ENCODE measurements at regions not wholly inside any gene's neighbourhood (a gene's known extent, or its start where the extent isn't known, plus 50 kb on each side); places are given as distances from the start of the nearest gene placed in this dataset.

GRCh38 chr15:91688811-91689210 lies 164.7 kb upstream of the SLCO3A1 start:
- no peak overlapping the region for H3K4me2 ChIP-seq (ENCODE audit: control insufficient read depth, extremely low read depth, insufficient read depth, low read depth, low read length)
- no peak for FAIRE-seq
- TF ChIP-seq EZH2 (IDR thresholded peaks at IDR 0.05; ENCODE audit: low read length), result no peak
- TF ChIP-seq, protein P1, sequence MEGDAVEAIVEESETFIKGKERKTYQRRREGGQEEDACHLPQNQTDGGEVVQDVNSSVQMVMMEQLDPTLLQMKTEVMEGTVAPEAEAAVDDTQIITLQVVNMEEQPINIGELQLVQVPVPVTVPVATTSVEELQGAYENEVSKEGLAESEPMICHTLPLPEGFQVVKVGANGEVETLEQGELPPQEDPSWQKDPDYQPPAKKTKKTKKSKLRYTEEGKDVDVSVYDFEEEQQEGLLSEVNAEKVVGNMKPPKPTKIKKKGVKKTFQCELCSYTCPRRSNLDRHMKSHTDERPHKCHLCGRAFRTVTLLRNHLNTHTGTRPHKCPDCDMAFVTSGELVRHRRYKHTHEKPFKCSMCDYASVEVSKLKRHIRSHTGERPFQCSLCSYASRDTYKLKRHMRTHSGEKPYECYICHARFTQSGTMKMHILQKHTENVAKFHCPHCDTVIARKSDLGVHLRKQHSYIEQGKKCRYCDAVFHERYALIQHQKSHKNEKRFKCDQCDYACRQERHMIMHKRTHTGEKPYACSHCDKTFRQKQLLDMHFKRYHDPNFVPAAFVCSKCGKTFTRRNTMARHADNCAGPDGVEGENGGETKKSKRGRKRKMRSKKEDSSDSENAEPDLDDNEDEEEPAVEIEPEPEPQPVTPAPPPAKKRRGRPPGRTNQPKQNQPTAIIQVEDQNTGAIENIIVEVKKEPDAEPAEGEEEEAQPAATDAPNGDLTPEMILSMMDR (optimal IDR thresholded peaks at IDR 0.05 in 1 of 3, IDR thresholded peaks at IDR 0.05 in 1 of 3, conservative IDR thresholded peaks at IDR 0.05 in 1 of 3; ENCODE audit: extremely low read depth in 1 of 3, insufficient read depth in 2 of 3, low read length in 3 of 3), result no peak

GRCh38 chr15:91689377-91689776 lies 164.1 kb upstream of the SLCO3A1 start:
- dilution Hi-C loops (cut with MboI; ENCODE audit: extremely low pct_ligation_motif_present, low sequenced_read_pairs), result no loop called here
- DNase-seq (ENCODE audit: low read depth, low spot score) (no peak), FAIRE-seq (no peak)
- Histone ChIP-seq H3K4me2 (ENCODE audit: control insufficient read depth, extremely low read depth, insufficient read depth, low read depth, low read length) (no peak overlapping the region), H3K9me3 (ENCODE audit: control insufficient read depth, low read depth, low read length) (no peaks in the 10 kb centered on the region), H3K4me3 (ENCODE audit: control insufficient read depth in 2 of 3, extremely low read depth in 1 of 3, insufficient read depth in 2 of 3, low read depth in 1 of 3, low read length in 3 of 3) (no peak overlapping the region), H3K79me2 (ENCODE audit: control insufficient read depth, insufficient read depth, low read length) (no peaks in the 10 kb centered on the region), H3K4me1 (ENCODE audit: control insufficient read depth, extremely low read depth, insufficient read depth, low read length) (peaks cover 3% of the 10 kb centered on the region), H4K20me1 (ENCODE audit: control insufficient read depth, extremely low read depth, insufficient read depth, low read length) (no peaks in the 10 kb centered on the region), H3K36me3 (ENCODE audit: control insufficient read depth in 2 of 2, extremely low read depth in 1 of 2, insufficient read depth in 2 of 2, low read length in 2 of 2) (no peaks in the 10 kb centered on the region), H3K9me1 (ENCODE audit: control insufficient read depth, extremely low read depth, insufficient read depth, low read length) (no peaks in the 10 kb centered on the region), H3K27ac (ENCODE audit: control insufficient read depth, insufficient read depth, low read length) (no peak overlapping the region), H3K27me3 (ENCODE audit: control insufficient read depth, extremely low read depth, insufficient read depth, low read length) (peaks cover under 1% of the 10 kb centered on the region), H3K9ac (ENCODE audit: control insufficient read depth, extremely low read depth, insufficient read depth, low read length) (no peak overlapping the region), H2AFZ (ENCODE audit: control insufficient read depth, low read length) (no peak overlapping the region)
- TF ChIP-seq, protein P1 (optimal IDR thresholded peaks at IDR 0.05 in 1 of 3, IDR thresholded peaks at IDR 0.05 in 1 of 3, conservative IDR thresholded peaks at IDR 0.05 in 1 of 3; ENCODE audit: extremely low read depth in 1 of 3, insufficient read depth in 2 of 3, low read length in 3 of 3), result no peak
- TF ChIP-seq EZH2 (IDR thresholded peaks at IDR 0.05; ENCODE audit: low read length), result no peak

More at GRCh38 chr15:91688811-91689210, 164.7 kb upstream of the SLCO3A1 start:
- H3K36me3 ChIP-seq (ENCODE audit: control insufficient read depth in 2 of 2, extremely low read depth in 1 of 2, insufficient read depth in 2 of 2, low read length in 2 of 2), result no peaks in the 10 kb centered on the region
- no peak overlapping the region for H3K4me3 ChIP-seq (ENCODE audit: control insufficient read depth in 2 of 3, extremely low read depth in 1 of 3, insufficient read depth in 2 of 3, low read depth in 1 of 3, low read length in 3 of 3)
- dilution Hi-C loops (cut with MboI; ENCODE audit: extremely low pct_ligation_motif_present, low sequenced_read_pairs), result no loop called here
- no peaks in the 10 kb centered on the region for H3K9me1 ChIP-seq (ENCODE audit: control insufficient read depth, extremely low read depth, insufficient read depth, low read length)
- H3K27ac ChIP-seq (ENCODE audit: control insufficient read depth, insufficient read depth, low read length), result no peak overlapping the region
- no peaks in the 10 kb centered on the region for H3K9me3 ChIP-seq (ENCODE audit: control insufficient read depth, low read depth, low read length)
- H2AFZ ChIP-seq (ENCODE audit: control insufficient read depth, low read length), result no peak overlapping the region
- H3K79me2 ChIP-seq (ENCODE audit: control insufficient read depth, insufficient read depth, low read length), result no peaks in the 10 kb centered on the region
- H3K4me1 ChIP-seq (ENCODE audit: control insufficient read depth, extremely low read depth, insufficient read depth, low read length), result no peaks in the 10 kb centered on the region
- no peak for DNase-seq (ENCODE audit: low read depth, low spot score)
- no peaks in the 10 kb centered on the region for H4K20me1 ChIP-seq (ENCODE audit: control insufficient read depth, extremely low read depth, insufficient read depth, low read length)
- peaks cover 4% of the 10 kb centered on the region for H3K27me3 ChIP-seq (ENCODE audit: control insufficient read depth, extremely low read depth, insufficient read depth, low read length)
- H3K9ac ChIP-seq (ENCODE audit: control insufficient read depth, extremely low read depth, insufficient read depth, low read length), result no peak overlapping the region

Measured in keratinocyte (primary cell).